SK-N-MC (cell line): ENCODE measurements at regions not wholly inside any gene's neighbourhood (a gene's known extent, or its start where the extent isn't known, plus 50 kb on each side); places are given as distances from the start of the nearest gene placed in this dataset.

ENCODE experiments used
- EZH2 ChIP-seq: fragments of 200-600 bp; sonication (generic); IDR thresholded peaks from one replicate; pipeline ENCODE4 v1.6.1; 2017; ENCODE audit warnings: antibody characterized with exemption
- POLR2AphosphoS5 ChIP-seq: IDR thresholded peaks from 2 replicates; pipeline ENCODE4 v1.6.1; 2012; ENCODE audit warnings: mild to moderate bottlenecking, low read depth, low read length, borderline replicate concordance

GRCh38 chr1:59156526-59157199, 140.2 kb upstream of the FGGY start:
- TF ChIP-seq EZH2 (no peak), POLR2AphosphoS5 (peak; percentile 16; the same call in 1 of the 2 replicates)
